Natural killer cell (primary cell): ENCODE measurements at regions not wholly inside any gene's neighbourhood (a gene's known extent, or its start where the extent isn't known, plus 50 kb on each side); places are given as distances from the start of the nearest gene placed in this dataset.

Source experiments
- ATAC-seq, 3 donors: fragments of 150-1000 bp in 2 of 3; fragments of 200-7000 bp in 1 of 3; cut with Tn5 transposase; 1 replicate in 1 of 3; 2 replicates in 2 of 3; pipeline ENCODE4 v1.10.0; 2021; ENCODE audit warnings: mild to moderate bottlenecking in 2 of 3, moderate library complexity in 2 of 3
- DNase-seq, 2 donors: peaks; one replicate each; pipeline versions ENCODE4 v3.0.0 to v3.0.0-alpha.2; 2013 to 2021; ENCODE audit warnings: mixed read lengths in 1 of 2
- H3K27ac ChIP-seq: one replicate; pipeline ENCODE4 v1.5.1; 2013; ENCODE audit warnings: mild to moderate bottlenecking, low read length
- H3K27me3 ChIP-seq: one replicate; pipeline ENCODE4 v1.6.1; 2013; ENCODE audit warnings: low read length; ENCODE audit not compliant: control insufficient read depth, insufficient read depth
- H3K36me3 ChIP-seq: one replicate; pipeline ENCODE4 v1.6.1; 2013; ENCODE audit warnings: low read length; ENCODE audit not compliant: control insufficient read depth, insufficient read depth
- H3K4me1 ChIP-seq: one replicate; pipeline ENCODE4 v1.6.1; 2013; ENCODE audit warnings: low read length; ENCODE audit not compliant: control insufficient read depth, insufficient read depth
- H3K4me3 ChIP-seq: one replicate; pipeline ENCODE4 v1.5.1; 2013; ENCODE audit warnings: low read length
- H3K9me3 ChIP-seq: one replicate; pipeline ENCODE4 v1.6.1; 2013; ENCODE audit warnings: low read length; ENCODE audit not compliant: control insufficient read depth, insufficient read depth
- H3K27ac Mint-ChIP-seq, 2 donors: one replicate each; pipeline ENCODE4 v1.8.0; 2022; ENCODE audit warnings: mild to moderate bottlenecking in 2 of 2, mixed read lengths in 2 of 2, moderate library complexity in 1 of 2
- H3K27me3 Mint-ChIP-seq, 2 donors: one replicate each; pipeline ENCODE4 v1.8.0; 2022; ENCODE audit warnings: low read depth in 2 of 2, mixed read lengths in 2 of 2
- H3K36me3 Mint-ChIP-seq: one replicate; pipeline ENCODE4 v1.8.0; 2022; ENCODE audit warnings: mixed read lengths
- H3K4me1 Mint-ChIP-seq, 2 donors: one replicate each; pipeline ENCODE4 v1.8.0; 2022; ENCODE audit warnings: mixed read lengths in 2 of 2
- H3K4me3 Mint-ChIP-seq: one replicate; pipeline ENCODE4 v1.8.0; 2022; ENCODE audit warnings: mild to moderate bottlenecking, moderate library complexity, mixed read lengths
- H3K9me3 Mint-ChIP-seq, 2 donors: one replicate each; pipeline ENCODE4 v1.8.0; 2022; ENCODE audit warnings: mixed read lengths in 2 of 2
- CTCF ChIP-seq: fragments of 200-600 bp; IDR thresholded peaks from one replicate; pipeline ENCODE4 v1.8.0; 2022; ENCODE audit warnings: antibody characterized with exemption
- WGBS: methylation state at CpG from one replicate; pipeline ENCODE4 v1.1.7; 2013; ENCODE audit warnings: missing lambda C conversion rate; ENCODE audit not compliant: insufficient coverage; 5-methylcytosine and 5-hydroxymethylcytosine counted together
- intact Hi-C: fragments of 100-400 bp; cut with micrococcal nuclease; formaldehyde crosslinking; loops from one replicate; pipeline ENCODE4 v1.14.2; 2022

- TF ChIP-seq CTCF, result no peak
Observed at GRCh38 chr6:85798931-85799652, 156.4 kb upstream of the SYNCRIP start.

GRCh38 chr6:85797993-85798392, 155.3 kb upstream of the SYNCRIP start:
- Mint-ChIP-seq H3K27ac (no peak overlapping the region), H3K4me1 (no peaks in the 10 kb centered on the region), H3K27me3 (peaks cover 0 to 8% of the 10 kb centered on the region in 2 donors), H3K4me3 (no peak overlapping the region), H3K36me3 (no peaks in the 10 kb centered on the region), H3K9me3 (peaks cover 0 to 3% of the 10 kb centered on the region in 2 donors)
- Histone ChIP-seq H3K4me1 (no peaks in the 10 kb centered on the region), H3K4me3 (no peak overlapping the region), H3K36me3 (no peaks in the 10 kb centered on the region), H3K9me3 (no peaks in the 10 kb centered on the region), H3K27me3 (peaks cover 2% of the 10 kb centered on the region), H3K27ac (no peak overlapping the region)
- intact Hi-C loops, result no loop called here
- 98% methylated on average over 2 of the region's 2 CpGs for WGBS
- TF ChIP-seq CTCF, result no peak
- DNase-seq (no peak), ATAC-seq (no peak)

More at GRCh38 chr6:85798931-85799652, 156.4 kb upstream of the SYNCRIP start:
- H3K36me3 Mint-ChIP-seq, result no peaks in the 10 kb centered on the region
- H3K27me3 Mint-ChIP-seq, result peaks cover 0 to 8% of the 10 kb centered on the region in 2 donors
- no peaks in the 10 kb centered on the region for H3K4me1 Mint-ChIP-seq
- H3K27ac Mint-ChIP-seq, result no peak overlapping the region
- peaks cover 2% of the 10 kb centered on the region for H3K27me3 ChIP-seq
- no peaks in the 10 kb centered on the region for H3K4me1 ChIP-seq
- H3K27ac ChIP-seq, result no peak overlapping the region
- 97% methylated on average over 3 of the region's 4 CpGs for WGBS
- DNase-seq (no peak), ATAC-seq (no peak)
- intact Hi-C loops, result no loop called here
- H3K36me3 ChIP-seq, result no peaks in the 10 kb centered on the region
- no peak overlapping the region for H3K4me3 ChIP-seq
- no peaks in the 10 kb centered on the region for H3K9me3 ChIP-seq
- H3K9me3 Mint-ChIP-seq, result peaks cover 0 to 3% of the 10 kb centered on the region in 2 donors
- no peak overlapping the region for H3K4me3 Mint-ChIP-seq

GRCh38 chr6:85795945-85796344, 153.3 kb upstream of the SYNCRIP start:
- H3K27me3 ChIP-seq, result peaks cover 2% of the 10 kb centered on the region
- H3K27ac ChIP-seq, result no peak overlapping the region
- no peaks in the 10 kb centered on the region for H3K4me1 ChIP-seq
- TF ChIP-seq CTCF, result no peak
- Mint-ChIP-seq H3K4me1 (no peaks in the 10 kb centered on the region), H3K27ac (no peak overlapping the region), H3K36me3 (no peaks in the 10 kb centered on the region), H3K4me3 (no peak overlapping the region), H3K27me3 (peaks cover 0 to 8% of the 10 kb centered on the region in 2 donors), H3K9me3 (peaks cover 5 to 8% of the 10 kb centered on the region in 2 donors)
- DNase-seq (no peak), ATAC-seq (no peak)
- H3K4me3 ChIP-seq, result no peak overlapping the region
- no peaks in the 10 kb centered on the region for H3K9me3 ChIP-seq
- intact Hi-C loops, result no loop called here
- H3K36me3 ChIP-seq, result no peaks in the 10 kb centered on the region

GRCh38 chr6:85792254-85792653, 149.6 kb upstream of the SYNCRIP start:
- Histone ChIP-seq H3K27ac (no peak overlapping the region), H3K9me3 (no peaks in the 10 kb centered on the region), H3K4me3 (no peak overlapping the region), H3K27me3 (peaks cover 2% of the 10 kb centered on the region), H3K4me1 (no peaks in the 10 kb centered on the region), H3K36me3 (no peaks in the 10 kb centered on the region)
- H3K27ac Mint-ChIP-seq, result no peak overlapping the region
- ATAC-seq, result no peak
- H3K9me3 Mint-ChIP-seq, result peaks cover 9 to 11% of the 10 kb centered on the region in 2 donors
- H3K4me3 Mint-ChIP-seq, result no peak overlapping the region
- WGBS, result 100% methylated on average over 1 of the region's 1 CpG
- no peak for TF ChIP-seq CTCF
- intact Hi-C loops, result no loop called here
- H3K27me3 Mint-ChIP-seq, result no peaks in the 10 kb centered on the region
- H3K4me1 Mint-ChIP-seq, result no peaks in the 10 kb centered on the region
- H3K36me3 Mint-ChIP-seq, result no peaks in the 10 kb centered on the region
- no peak for DNase-seq
